Stomach (tissue), 4 donors: ENCODE measurements at regions not wholly inside any gene's neighbourhood (a gene's known extent, or its start where the extent isn't known, plus 50 kb on each side); places are given as distances from the start of the nearest gene placed in this dataset.

Experiments
- CTCF ChIP-seq, 7 experiments: fragments of 450-650 bp in 4 of 7; fragments of 200-600 bp in 3 of 7; sonication (generic) in 3 of 7; IDR thresholded peaks; one replicate each; pipeline ENCODE4 v1.5.1; 2016 to 2019; ENCODE audit warnings: antibody characterized with exemption in 7 of 7, control low read depth in 2 of 7, mild to moderate bottlenecking in 1 of 7
- POLR2AphosphoS5 ChIP-seq, 3 donors: sonication (generic); formaldehyde crosslinking; IDR thresholded peaks; one replicate each; pipeline ENCODE4 v1.6.1; 2016; ENCODE audit warnings: antibody characterized with exemption in 3 of 3

GRCh38 chr7:88395715-88396114 lies 89.0 kb upstream of the STEAP4 start:
- TF ChIP-seq CTCF (IDR thresholded peaks at IDR 0.05) = no peak
- TF ChIP-seq POLR2AphosphoS5 (IDR thresholded peaks at IDR 0.05) = no peak
